PC-3 (cell line): ENCODE measurements at regions not wholly inside any gene's neighbourhood (a gene's known extent, or its start where the extent isn't known, plus 50 kb on each side); places are given as distances from the start of the nearest gene placed in this dataset.

ENCODE experiments used
- CTCF ChIP-seq: fragments of 300-600 bp; sonication (generic); conservative IDR thresholded peaks from 2 replicates; pipeline ENCODE4 v1.5.1; 2017; ENCODE audit warnings: antibody characterized with exemption, low read depth, mild to moderate bottlenecking, low read length
- EZH2 ChIP-seq: fragments of 300-600 bp; sonication (generic); IDR thresholded peaks from one replicate; pipeline ENCODE4 v1.6.1; 2017; ENCODE audit warnings: antibody characterized with exemption, mild to moderate bottlenecking, low read length; ENCODE audit not compliant: unreplicated experiment
- EZH2phosphoT487 ChIP-seq: fragments of 300-600 bp; sonication (generic); IDR thresholded peaks from 2 replicates; pipeline ENCODE4 v1.6.1; 2018; ENCODE audit warnings: mild to moderate bottlenecking, antibody characterized with exemption, low read length, borderline replicate concordance

- no peak for TF ChIP-seq EZH2
- TF ChIP-seq CTCF, result no peak
- TF ChIP-seq EZH2phosphoT487, result no peak
Measured at GRCh38 chr11:36825251-36825650, 227.2 kb upstream of the RAG2 start.
